GM12878 (cell line): ENCODE measurements at regions not wholly inside any gene's neighbourhood (a gene's known extent, or its start where the extent isn't known, plus 50 kb on each side); places are given as distances from the start of the nearest gene placed in this dataset.

ENCODE experiments used
- ATAC-seq: fragments of 200-7000 bp; cut with Tn5 transposase; 3 replicates; pipeline ENCODE4 v1.9.1; 2020; ENCODE audit warnings: mild to moderate bottlenecking, moderate library complexity
- BruUV-seq: library from RNA; stranded (reverse); fragments of 400-500 nt; replicated peaks from 2 replicates; lab custom pipeline; 2021; lab: Mats Ljungman, UMichigan
- CTCF ChIA-PET: fragments of 300-600 bp; sonication (Branson Sonifier 250); formaldehyde crosslinking; extraction: SDS; loops from one replicate; lab custom pipeline; 2021; ENCODE audit warnings: inconsistent platforms; lab: Yijun Ruan, JAX
- POLR2A ChIA-PET: fragments of 350-600 bp; formaldehyde crosslinking; extraction: SDS; loops from one replicate; lab custom pipeline; 2021; ENCODE audit warnings: inconsistent platforms; lab: Charles Lee
- RAD21 ChIA-PET: fragments of 300-600 bp; sonication (Branson Sonifier 250); formaldehyde crosslinking; loops from one replicate; lab custom pipeline; 2023; ENCODE audit warnings: antibody characterized with exemption; ENCODE audit not compliant: unreplicated experiment; lab: Charles Lee
- SMC1A ChIA-PET: fragments of 300-600 bp; sonication (Branson Sonifier 250); formaldehyde crosslinking; loops from one replicate; lab custom pipeline; 2023; ENCODE audit not compliant: unreplicated experiment, uncharacterized antibody; lab: Charles Lee
- DNase-seq: peaks from one replicate; pipeline ENCODE4 v3.0.0-alpha.2; 2011; ENCODE audit warnings: low read depth, low spot score
- FAIRE-seq: peaks from 3 replicates; lab custom pipeline; 2011; peaks lifted over from hg19 to GRCh38; lab: Jason Lieb, UNC
- H2AFZ ChIP-seq: 2 replicates; pipeline ENCODE4 v1.6.0; 2011; ENCODE audit warnings: low read depth, low read length, control low read depth; ENCODE audit not compliant: control insufficient read depth
- H3K27ac ChIP-seq: 2 replicates; pipeline ENCODE4 v1.5.1; 2011; ENCODE audit warnings: control low read depth; ENCODE audit not compliant: control insufficient read depth, insufficient read depth
- H3K27me3 ChIP-seq, 2 experiments: replicated peaks in 1 of 2; 2 replicates each; pipeline versions ENCODE4 v1.6.0 to v1.6.1; 2011; ENCODE audit warnings: low read length in 1 of 2; ENCODE audit not compliant: control insufficient read depth in 2 of 2, insufficient read depth in 2 of 2
- H3K36me3 ChIP-seq, 2 experiments: 2 replicates each; pipeline ENCODE4 v1.5.1; 2011; ENCODE audit warnings: low read length in 1 of 2; ENCODE audit not compliant: control insufficient read depth in 2 of 2, insufficient read depth in 2 of 2
- H3K4me1 ChIP-seq: 2 replicates; pipeline ENCODE4 v1.6.1; 2011; ENCODE audit warnings: mild to moderate bottlenecking, low read length, moderate library complexity, mixed read lengths; ENCODE audit not compliant: control insufficient read depth, insufficient read depth
- H3K4me2 ChIP-seq: 2 replicates; pipeline ENCODE4 v1.6.0; 2011; ENCODE audit warnings: control low read depth; ENCODE audit not compliant: control insufficient read depth, insufficient read depth
- H3K4me3 ChIP-seq: fragments of 200-600 bp; sonication (generic); 2 replicates; pipeline ENCODE4 v1.5.1; 2016
- H3K79me2 ChIP-seq: 2 replicates; pipeline ENCODE4 v1.6.0; 2011; ENCODE audit warnings: low read length; ENCODE audit not compliant: control insufficient read depth, insufficient read depth
- H3K9ac ChIP-seq: 2 replicates; pipeline ENCODE4 v1.8.0; 2011; ENCODE audit warnings: low read length, control low read depth, mixed read lengths; ENCODE audit not compliant: control insufficient read depth, insufficient read depth
- H3K9me3 ChIP-seq: replicated peaks from 3 replicates; pipeline ENCODE4 v1.5.1; 2011; ENCODE audit warnings: mild to moderate bottlenecking, low read length; ENCODE audit not compliant: control insufficient read depth, insufficient read depth
- H4K20me1 ChIP-seq: 2 replicates; pipeline ENCODE4 v1.6.0; 2011; ENCODE audit not compliant: control insufficient read depth, insufficient read depth
- GATAD2B ChIP-seq: fragments of 450-650 bp; conservative IDR thresholded peaks from 2 replicates; pipeline ENCODE4 v1.6.1; 2017; ENCODE audit warnings: low read depth, mild to moderate bottlenecking, moderate library complexity
- MEF2A ChIP-seq: IDR thresholded peaks from 2 replicates; pipeline ENCODE4 v1.6.1; 2011; ENCODE audit warnings: low read depth, mild to moderate bottlenecking, low read length, moderate library complexity; ENCODE audit not compliant: insufficient read depth
- MXI1 ChIP-seq: fragments of 150-350 bp; IDR thresholded peaks from 2 replicates; pipeline ENCODE4 v1.6.1; 2011; ENCODE audit warnings: low read depth, mild to moderate bottlenecking, inconsistent platforms, low read length, improper control_type of control experiment
- NBN ChIP-seq: fragments of 450-650 bp; IDR thresholded peaks from 2 replicates; pipeline ENCODE4 v1.6.1; 2016
- RELA ChIP-seq: fragments of 450-650 bp; IDR thresholded peaks from 2 replicates; pipeline ENCODE4 v1.8.0; 2014; ENCODE audit warnings: borderline replicate concordance; ENCODE audit not compliant: partially characterized antibody
- RELB ChIP-seq: fragments of 450-650 bp; IDR thresholded peaks from 2 replicates; pipeline ENCODE4 v1.6.1; 2017; ENCODE audit warnings: low read depth, mild to moderate bottlenecking, moderate library complexity
- TAF1 ChIP-seq: IDR thresholded peaks from 2 replicates; pipeline ENCODE4 v1.6.1; 2011; ENCODE audit warnings: mild to moderate bottlenecking, low read depth, low read length, borderline replicate concordance
- TBL1XR1 ChIP-seq: IDR thresholded peaks from 2 replicates; pipeline ENCODE4 v1.6.1; 2012; ENCODE audit warnings: low read depth, low read length, improper control_type of control experiment
- YBX1 ChIP-seq: fragments of 450-650 bp; IDR thresholded peaks from 2 replicates; pipeline ENCODE4 v1.6.1; 2016; ENCODE audit warnings: antibody characterized with exemption
- ZZZ3 ChIP-seq: IDR thresholded peaks from 2 replicates; pipeline ENCODE4 v1.6.1; 2011; ENCODE audit warnings: low read depth; ENCODE audit not compliant: control insufficient read depth, insufficient read length
- in situ Hi-C: fragments of 300-500 bp; cut with MboI; formaldehyde crosslinking; loops from 9 replicates; pipeline ENCODE4 v1.14.3; 2018; ENCODE audit warnings: mixed read lengths
- intact Hi-C: fragments of 100-400 bp; cut with micrococcal nuclease; formaldehyde crosslinking; loops from one replicate; pipeline ENCODE4 v1.14.2; 2022; ENCODE audit not compliant: unreplicated experiment

DNA sequence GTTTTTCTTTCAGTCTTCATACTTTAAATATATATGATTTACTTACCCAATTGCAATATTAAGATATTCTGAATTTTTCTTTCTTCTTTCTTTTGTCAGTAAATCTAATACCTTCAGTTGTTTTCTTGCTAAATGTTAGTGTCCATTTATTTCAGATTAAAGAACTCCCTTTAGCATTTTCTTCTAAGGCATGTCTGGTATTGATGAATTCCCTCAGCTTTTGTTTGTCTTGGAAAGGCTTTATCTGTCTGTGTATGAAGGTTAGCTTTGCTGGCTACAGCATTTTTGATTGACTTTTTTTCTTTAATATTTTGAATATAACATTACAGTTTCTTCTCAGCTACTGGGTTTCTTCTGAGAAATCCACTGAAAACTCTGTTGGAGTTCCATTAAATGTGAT, 64.0 kb upstream of the PLSCR4 start:
- Histone ChIP-seq H3K4me1 (no peaks in the 10 kb centered on the region), H3K27me3 (no peaks in the 10 kb centered on the region), H3K79me2 (no peaks in the 10 kb centered on the region), H3K36me3 (no peaks in the 10 kb centered on the region), H3K9me3 (no peaks in the 10 kb centered on the region), H3K4me2 (no peak overlapping the region), H3K27ac (no peak overlapping the region), H3K4me3 (no peak overlapping the region), H4K20me1 (no peaks in the 10 kb centered on the region), H2AFZ (no peak overlapping the region), H3K9ac (no peak overlapping the region)
- TF ChIP-seq YBX1, result no peak
- no peak for TF ChIP-seq MXI1
- no peak for TF ChIP-seq NBN
- no peak for TF ChIP-seq TAF1
- no peak for TF ChIP-seq GATAD2B
- no peak for TF ChIP-seq RELB
- TF ChIP-seq RELA, result no peak
- TF ChIP-seq MEF2A, result no peak
- TF ChIP-seq TBL1XR1, result no peak
- TF ChIP-seq ZZZ3, result no peak
- POLR2A ChIA-PET, result no interaction called here
- RAD21 ChIA-PET, result no interaction called here
- SMC1A ChIA-PET, result no interaction called here
- ATAC-seq (no peak), DNase-seq (no peak), FAIRE-seq (no peak)
- in situ Hi-C loops (no loop called here), intact Hi-C loops (no loop called here)
- BruUV-seq, result no TSS peak
- CTCF ChIA-PET, result interaction anchor here (1.2 kb wide), 1 partner anchor 12 kb away, joined by 3 read pairs; no protein-coding TSS in a partner anchor
